Kidney glomerular epithelial cell (primary cell): ENCODE measurements at regions not wholly inside any gene's neighbourhood (a gene's known extent, or its start where the extent isn't known, plus 50 kb on each side); places are given as distances from the start of the nearest gene placed in this dataset.

Source experiments
- DNase-seq: peaks from one replicate; lab custom pipeline; 2025; lab: John Stamatoyannopoulos, UW

DNA sequence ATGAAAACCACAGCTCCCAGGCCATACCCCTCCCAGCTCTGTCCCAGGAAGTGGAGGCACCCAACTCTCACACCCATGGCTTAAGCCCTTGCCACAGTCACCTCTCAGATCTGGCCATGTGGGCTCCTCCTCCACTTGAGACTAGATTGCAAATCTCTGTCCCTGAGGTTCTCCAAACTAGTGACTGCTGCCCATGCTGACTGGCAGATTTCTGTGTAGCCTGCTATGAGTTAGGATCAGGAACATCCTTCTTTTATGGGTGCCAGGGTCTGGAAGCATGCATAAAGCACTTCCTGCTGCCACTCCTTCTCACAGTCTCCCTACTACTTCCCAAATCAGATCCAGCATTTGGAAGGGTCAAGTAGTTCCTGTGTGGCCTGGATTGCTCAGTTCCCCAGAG lies 59.6 kb upstream of the GOLIM4 start:
- no peak for DNase-seq

DNA sequence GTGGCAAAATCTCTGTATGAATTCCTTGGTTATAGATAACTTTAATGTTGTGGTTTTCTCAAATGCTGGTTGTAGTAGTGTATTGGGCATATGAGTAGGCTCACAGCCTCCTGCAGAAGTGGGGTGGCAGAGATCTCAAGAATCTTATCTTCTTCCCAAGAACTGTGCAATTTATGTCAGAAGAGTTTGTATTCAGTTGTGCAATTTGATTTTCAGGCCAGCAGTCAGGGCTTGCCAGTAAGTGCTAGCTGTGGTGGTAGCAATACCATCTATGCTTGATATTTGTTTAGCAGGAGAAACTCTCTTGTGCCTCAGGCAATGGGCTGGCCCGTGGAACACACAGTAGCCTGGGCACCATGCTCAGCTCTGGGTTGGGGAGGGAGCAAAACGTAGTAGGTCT lies 58.4 kb upstream of the GOLIM4 start:
- DNase-seq: no peak

DNA sequence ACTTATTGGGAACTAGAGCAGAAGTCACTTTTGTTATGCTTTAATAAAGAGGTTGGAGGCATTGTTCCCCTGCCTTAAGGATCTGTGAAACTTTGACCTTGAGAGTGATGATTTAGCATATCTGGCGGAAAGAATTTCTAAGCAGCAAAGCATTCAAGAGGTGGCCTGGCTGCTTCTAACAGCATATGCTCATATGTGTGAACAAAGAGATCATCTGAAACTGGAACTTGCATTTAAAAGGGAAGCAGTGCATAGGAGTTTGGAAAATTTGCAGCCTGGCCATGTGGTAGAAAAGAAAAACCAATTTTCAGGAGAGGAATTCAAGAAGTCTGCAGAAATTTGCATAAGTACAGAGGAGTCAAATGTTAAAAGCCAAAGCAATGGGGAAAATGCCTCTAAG lies 56.4 kb upstream of the GOLIM4 start:
- DNase-seq: no peak
